ENCODE measurements at regions not wholly inside any gene's neighbourhood (a gene's known extent, or its start where the extent isn't known, plus 50 kb on each side); places are given as distances from the start of the nearest gene placed in this dataset.

- Histone ChIP-seq H3K36me3 (ENCODE audit: insufficient read depth in 1 of 2, low read depth in 1 of 2) (no peaks in the 10 kb centered on the region), H3K4me1 (no peaks in the 10 kb centered on the region), H3K27ac (no peak overlapping the region), H3K4me3 (no peak overlapping the region), H3K27me3 (ENCODE audit: insufficient read depth in 3 of 3, low read length in 2 of 3) (no peaks in the 10 kb centered on the region), H3K9me3 (no peaks in the 10 kb centered on the region)
- TF ChIP-seq, protein P1, sequence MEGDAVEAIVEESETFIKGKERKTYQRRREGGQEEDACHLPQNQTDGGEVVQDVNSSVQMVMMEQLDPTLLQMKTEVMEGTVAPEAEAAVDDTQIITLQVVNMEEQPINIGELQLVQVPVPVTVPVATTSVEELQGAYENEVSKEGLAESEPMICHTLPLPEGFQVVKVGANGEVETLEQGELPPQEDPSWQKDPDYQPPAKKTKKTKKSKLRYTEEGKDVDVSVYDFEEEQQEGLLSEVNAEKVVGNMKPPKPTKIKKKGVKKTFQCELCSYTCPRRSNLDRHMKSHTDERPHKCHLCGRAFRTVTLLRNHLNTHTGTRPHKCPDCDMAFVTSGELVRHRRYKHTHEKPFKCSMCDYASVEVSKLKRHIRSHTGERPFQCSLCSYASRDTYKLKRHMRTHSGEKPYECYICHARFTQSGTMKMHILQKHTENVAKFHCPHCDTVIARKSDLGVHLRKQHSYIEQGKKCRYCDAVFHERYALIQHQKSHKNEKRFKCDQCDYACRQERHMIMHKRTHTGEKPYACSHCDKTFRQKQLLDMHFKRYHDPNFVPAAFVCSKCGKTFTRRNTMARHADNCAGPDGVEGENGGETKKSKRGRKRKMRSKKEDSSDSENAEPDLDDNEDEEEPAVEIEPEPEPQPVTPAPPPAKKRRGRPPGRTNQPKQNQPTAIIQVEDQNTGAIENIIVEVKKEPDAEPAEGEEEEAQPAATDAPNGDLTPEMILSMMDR (IDR thresholded peaks at IDR 0.05), result no peak
- WGBS, 3 donors, result 45 to 52% (median 47%) methylated on average over 3 of the region's 3 CpGs
- intact Hi-C loops (cut with DNase I), result no loop called here
- no peak for DNase-seq
- no peak for ATAC-seq
Observed at GRCh38 chr6:133752129-133752528, 136.8 kb upstream of the TCF21 start.

- Histone ChIP-seq H3K4me1 (no peaks in the 10 kb centered on the region), H3K4me3 (no peak overlapping the region), H3K9me3 (no peaks in the 10 kb centered on the region), H3K27me3 (ENCODE audit: insufficient read depth in 3 of 3, low read length in 2 of 3) (no peaks in the 10 kb centered on the region), H3K36me3 (ENCODE audit: insufficient read depth in 1 of 2, low read depth in 1 of 2) (no peaks in the 10 kb centered on the region), H3K27ac (no peak overlapping the region)
- intact Hi-C loops (cut with DNase I), result no loop called here
- TF ChIP-seq, protein P1 (IDR thresholded peaks at IDR 0.05), result no peak
- ATAC-seq (no peak), DNase-seq (no peak)
Observed at GRCh38 chr6:133753756-133754155, 135.2 kb upstream of the TCF21 start.

GRCh38 chr6:133754298-133754697 is 134.6 kb upstream of the TCF21 start:
- Histone ChIP-seq H3K27ac (no peak overlapping the region), H3K4me1 (no peaks in the 10 kb centered on the region), H3K36me3 (ENCODE audit: insufficient read depth in 1 of 2, low read depth in 1 of 2) (no peaks in the 10 kb centered on the region), H3K4me3 (no peak overlapping the region), H3K9me3 (no peaks in the 10 kb centered on the region), H3K27me3 (ENCODE audit: insufficient read depth in 3 of 3, low read length in 2 of 3) (no peaks in the 10 kb centered on the region)
- intact Hi-C loops (cut with DNase I), result no loop called here
- 55 to 75% (median 73%) methylated on average over 1 of the region's 1 CpG for WGBS, 3 donors
- ATAC-seq (no peak), DNase-seq (no peak)
- TF ChIP-seq, protein P1 (IDR thresholded peaks at IDR 0.05), result no peak

- H3K27ac ChIP-seq, result no peak overlapping the region
- intact Hi-C loops (cut with DNase I), result no loop called here
- DNase-seq (no peak), ATAC-seq (no peak)
- H3K9me3 ChIP-seq, result no peaks in the 10 kb centered on the region
- H3K36me3 ChIP-seq (ENCODE audit: insufficient read depth in 1 of 2, low read depth in 1 of 2), result no peaks in the 10 kb centered on the region
- H3K27me3 ChIP-seq (ENCODE audit: insufficient read depth in 3 of 3, low read length in 2 of 3), result no peaks in the 10 kb centered on the region
- 37 to 47% (median 43%) methylated on average over 3 of the region's 3 CpGs for WGBS, 3 donors
- no peak overlapping the region for H3K4me3 ChIP-seq
- TF ChIP-seq, protein P1 (IDR thresholded peaks at IDR 0.05), result no peak
- no peaks in the 10 kb centered on the region for H3K4me1 ChIP-seq
Observed at GRCh38 chr6:133756078-133756695, 132.7 kb upstream of the TCF21 start.

GRCh38 chr6:133757335-133757734 is 131.6 kb upstream of the TCF21 start:
- no peaks in the 10 kb centered on the region for H3K36me3 ChIP-seq (ENCODE audit: insufficient read depth in 1 of 2, low read depth in 1 of 2)
- H3K4me3 ChIP-seq, result no peak overlapping the region
- WGBS, 3 donors, result 15 to 22% (median 18%) methylated on average over 2 of the region's 2 CpGs
- no peak for ATAC-seq
- intact Hi-C loops (cut with DNase I), result no loop called here
- DNase-seq, result no peak
- no peaks in the 10 kb centered on the region for H3K9me3 ChIP-seq
- H3K4me1 ChIP-seq, result no peaks in the 10 kb centered on the region
- TF ChIP-seq, protein P1 (IDR thresholded peaks at IDR 0.05), result no peak
- no peaks in the 10 kb centered on the region for H3K27me3 ChIP-seq (ENCODE audit: insufficient read depth in 3 of 3, low read length in 2 of 3)
- no peak overlapping the region for H3K27ac ChIP-seq

Data from psoas muscle (tissue), 7 donors.